ENCODE measurements at regions not wholly inside any gene's neighbourhood (a gene's known extent, or its start where the extent isn't known, plus 50 kb on each side); places are given as distances from the start of the nearest gene placed in this dataset.

DNA sequence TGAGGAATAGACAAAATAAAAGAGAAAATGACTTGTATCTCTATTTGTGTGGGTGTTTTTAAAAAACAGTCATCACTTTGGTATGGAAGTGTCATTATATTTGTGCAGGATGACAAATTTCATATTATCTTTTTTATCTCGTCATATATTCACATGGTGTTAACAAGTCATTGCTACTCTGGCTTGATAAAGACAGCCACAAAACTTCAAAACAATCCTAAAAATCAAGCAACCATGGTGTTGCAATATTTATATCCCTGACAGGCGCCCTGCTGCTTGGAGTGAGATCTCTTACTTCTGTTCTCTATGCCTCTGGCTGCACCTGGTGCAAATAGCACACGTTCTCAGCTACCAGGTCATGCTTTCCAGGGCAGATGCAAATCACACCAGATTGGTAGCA, 278.0 kb upstream of the EPHA4 start:
- TF ChIP-seq CEBPB (IDR thresholded peaks at IDR 0.05), result no peak
- TF ChIP-seq, protein P1, sequence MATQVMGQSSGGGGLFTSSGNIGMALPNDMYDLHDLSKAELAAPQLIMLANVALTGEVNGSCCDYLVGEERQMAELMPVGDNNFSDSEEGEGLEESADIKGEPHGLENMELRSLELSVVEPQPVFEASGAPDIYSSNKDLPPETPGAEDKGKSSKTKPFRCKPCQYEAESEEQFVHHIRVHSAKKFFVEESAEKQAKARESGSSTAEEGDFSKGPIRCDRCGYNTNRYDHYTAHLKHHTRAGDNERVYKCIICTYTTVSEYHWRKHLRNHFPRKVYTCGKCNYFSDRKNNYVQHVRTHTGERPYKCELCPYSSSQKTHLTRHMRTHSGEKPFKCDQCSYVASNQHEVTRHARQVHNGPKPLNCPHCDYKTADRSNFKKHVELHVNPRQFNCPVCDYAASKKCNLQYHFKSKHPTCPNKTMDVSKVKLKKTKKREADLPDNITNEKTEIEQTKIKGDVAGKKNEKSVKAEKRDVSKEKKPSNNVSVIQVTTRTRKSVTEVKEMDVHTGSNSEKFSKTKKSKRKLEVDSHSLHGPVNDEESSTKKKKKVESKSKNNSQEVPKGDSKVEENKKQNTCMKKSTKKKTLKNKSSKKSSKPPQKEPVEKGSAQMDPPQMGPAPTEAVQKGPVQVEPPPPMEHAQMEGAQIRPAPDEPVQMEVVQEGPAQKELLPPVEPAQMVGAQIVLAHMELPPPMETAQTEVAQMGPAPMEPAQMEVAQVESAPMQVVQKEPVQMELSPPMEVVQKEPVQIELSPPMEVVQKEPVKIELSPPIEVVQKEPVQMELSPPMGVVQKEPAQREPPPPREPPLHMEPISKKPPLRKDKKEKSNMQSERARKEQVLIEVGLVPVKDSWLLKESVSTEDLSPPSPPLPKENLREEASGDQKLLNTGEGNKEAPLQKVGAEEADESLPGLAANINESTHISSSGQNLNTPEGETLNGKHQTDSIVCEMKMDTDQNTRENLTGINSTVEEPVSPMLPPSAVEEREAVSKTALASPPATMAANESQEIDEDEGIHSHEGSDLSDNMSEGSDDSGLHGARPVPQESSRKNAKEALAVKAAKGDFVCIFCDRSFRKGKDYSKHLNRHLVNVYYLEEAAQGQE (IDR thresholded peaks at IDR 0.05; ENCODE audit: low read depth), result no peak
- TF ChIP-seq, protein P2, sequence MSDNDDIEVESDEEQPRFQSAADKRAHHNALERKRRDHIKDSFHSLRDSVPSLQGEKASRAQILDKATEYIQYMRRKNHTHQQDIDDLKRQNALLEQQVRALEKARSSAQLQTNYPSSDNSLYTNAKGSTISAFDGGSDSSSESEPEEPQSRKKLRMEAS (IDR thresholded peaks at IDR 0.05), result no peak
- no peak for TF ChIP-seq EP300 (IDR thresholded peaks at IDR 0.05; ENCODE audit: borderline replicate concordance)
- no peak for TF ChIP-seq ZBTB7A (IDR thresholded peaks at IDR 0.05; ENCODE audit: low read depth)
- TF ChIP-seq YY1 (IDR thresholded peaks at IDR 0.05; ENCODE audit: low read depth), result no peak
- no peak for TF ChIP-seq EGR1 (IDR thresholded peaks at IDR 0.05)
- TF ChIP-seq CREB1 (IDR thresholded peaks at IDR 0.05; ENCODE audit: low read depth), result no peak
- no peak for TF ChIP-seq NFIC (IDR thresholded peaks at IDR 0.05)

DNA sequence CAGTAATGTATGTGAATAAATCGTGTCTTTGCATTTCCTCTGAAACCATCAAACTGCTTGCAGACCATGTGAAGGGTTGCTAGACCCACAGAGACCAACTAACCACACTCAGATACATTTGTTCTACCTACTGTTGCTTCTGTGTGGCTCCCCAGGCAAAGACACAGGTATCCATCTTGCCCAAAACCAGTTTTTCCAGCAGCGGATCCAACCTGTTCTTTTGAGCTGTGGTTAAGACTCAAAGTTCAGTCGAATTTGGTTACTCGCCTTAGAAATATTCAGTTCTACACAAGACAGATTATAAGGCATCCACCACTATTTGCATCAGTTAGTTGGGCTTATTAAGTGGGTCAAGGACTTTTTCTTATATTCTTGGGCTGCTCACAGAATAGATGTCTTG, 276.2 kb upstream of the EPHA4 start:
- TF ChIP-seq FOXM1 (IDR thresholded peaks at IDR 0.05; ENCODE audit: borderline replicate concordance, low read depth) (no peak), TEAD4 (IDR thresholded peaks at IDR 0.05) (no peak)

DNA sequence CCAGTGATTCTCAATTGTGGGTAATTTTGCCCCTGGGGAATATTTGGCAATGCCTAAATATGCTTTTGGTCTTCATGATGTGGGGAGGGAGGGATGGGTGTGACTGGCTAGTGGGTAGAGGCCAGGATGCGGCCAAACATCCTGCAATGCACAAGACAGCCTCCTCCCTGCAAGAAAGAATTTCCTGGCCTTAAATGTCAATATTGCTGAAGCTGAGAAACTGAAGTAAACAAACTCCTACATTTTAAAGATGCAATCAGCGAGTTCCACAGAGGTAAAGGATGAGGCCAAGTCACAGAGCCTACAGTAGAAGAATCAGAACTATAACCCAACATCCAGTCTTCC, 272.9 kb upstream of the EPHA4 start:
- TF ChIP-seq CREB1 (IDR thresholded peaks at IDR 0.05; ENCODE audit: low read depth) (no peak), TCF12 (IDR thresholded peaks at IDR 0.05; ENCODE audit: low read depth) (no peak)

DNA sequence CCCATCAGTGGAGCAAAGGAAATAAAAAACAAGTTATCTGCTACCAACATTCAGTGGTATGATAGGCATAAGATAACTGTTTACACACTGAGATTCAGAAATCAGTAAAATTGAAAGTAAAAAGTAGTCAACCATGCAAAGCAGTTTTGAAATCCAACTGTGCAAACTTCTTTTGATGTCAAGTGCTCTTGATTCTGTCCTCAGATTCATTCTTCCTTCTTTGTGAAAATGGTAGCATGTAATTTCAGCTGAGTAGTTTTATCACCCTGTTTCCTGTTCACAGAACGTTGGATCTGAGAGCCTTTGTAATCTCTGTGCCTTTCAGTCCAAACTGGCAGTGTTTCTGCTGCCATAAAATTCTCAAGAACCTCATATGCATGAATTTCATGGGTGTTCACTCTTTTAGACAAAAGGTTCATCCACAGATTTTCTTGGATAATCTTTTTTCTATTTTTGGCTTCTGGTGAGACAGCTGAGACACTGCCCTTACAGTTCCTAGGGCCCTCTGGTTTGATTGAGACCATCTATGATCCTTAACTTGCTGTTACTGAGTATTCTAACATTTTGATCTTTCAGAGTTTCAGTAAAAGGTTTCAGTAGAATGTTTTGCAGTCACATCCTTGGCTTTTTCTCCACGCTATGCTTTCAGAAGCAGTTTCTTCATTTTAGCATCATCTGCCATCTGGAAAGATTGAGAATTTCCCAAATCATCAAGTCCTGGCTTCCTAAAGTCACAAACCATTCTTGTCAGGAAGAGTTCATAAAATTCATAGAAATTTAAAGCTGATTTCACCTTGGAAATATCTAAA, 272.3 kb upstream of the EPHA4 start:
- TF ChIP-seq CEBPB (IDR thresholded peaks at IDR 0.05) (no peak), RAD21 (IDR thresholded peaks at IDR 0.05; ENCODE audit: low read depth) (no peak), ZBTB7A (IDR thresholded peaks at IDR 0.05; ENCODE audit: low read depth) (no peak)
- TF ChIP-seq, protein P1 (IDR thresholded peaks at IDR 0.05; ENCODE audit: low read depth), result no peak
- TF ChIP-seq, protein P3, sequence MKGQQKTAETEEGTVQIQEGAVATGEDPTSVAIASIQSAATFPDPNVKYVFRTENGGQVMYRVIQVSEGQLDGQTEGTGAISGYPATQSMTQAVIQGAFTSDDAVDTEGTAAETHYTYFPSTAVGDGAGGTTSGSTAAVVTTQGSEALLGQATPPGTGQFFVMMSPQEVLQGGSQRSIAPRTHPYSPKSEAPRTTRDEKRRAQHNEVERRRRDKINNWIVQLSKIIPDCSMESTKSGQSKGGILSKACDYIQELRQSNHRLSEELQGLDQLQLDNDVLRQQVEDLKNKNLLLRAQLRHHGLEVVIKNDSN (IDR thresholded peaks at IDR 0.05), result no peak

DNA sequence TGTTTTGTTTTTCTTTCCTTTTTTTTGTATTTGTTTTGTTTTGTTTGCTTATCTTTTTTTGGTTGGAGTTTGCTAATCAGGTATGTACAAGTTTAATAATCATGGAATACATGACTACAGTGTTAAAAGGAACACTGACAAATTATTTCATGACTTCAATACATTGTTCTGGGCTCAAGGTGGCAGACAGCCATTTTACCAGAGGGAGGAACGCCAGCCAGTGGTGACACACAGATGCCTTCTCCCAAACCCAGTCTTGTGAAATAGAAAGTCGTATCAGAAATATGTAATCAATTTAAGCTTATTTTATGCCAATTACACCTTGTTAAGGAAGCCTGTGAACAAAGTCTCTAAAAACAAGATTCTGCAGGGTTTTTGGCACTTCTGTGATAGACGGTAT, 264.0 kb upstream of the EPHA4 start:
- TF ChIP-seq TAF1 (IDR thresholded peaks at IDR 0.05; ENCODE audit: low read depth) (no peak), CREB1 (IDR thresholded peaks at IDR 0.05; ENCODE audit: low read depth) (no peak), EGR1 (IDR thresholded peaks at IDR 0.05) (no peak), EP300 (IDR thresholded peaks at IDR 0.05; ENCODE audit: borderline replicate concordance) (no peak), NFIC (IDR thresholded peaks at IDR 0.05) (no peak), TEAD4 (IDR thresholded peaks at IDR 0.05) (no peak), ZBTB7A (IDR thresholded peaks at IDR 0.05; ENCODE audit: low read depth) (no peak), RAD21 (IDR thresholded peaks at IDR 0.05; ENCODE audit: low read depth) (no peak)
- TF ChIP-seq, protein P2 (IDR thresholded peaks at IDR 0.05), result no peak
- TF ChIP-seq, protein P3 (IDR thresholded peaks at IDR 0.05), result no peak

DNA sequence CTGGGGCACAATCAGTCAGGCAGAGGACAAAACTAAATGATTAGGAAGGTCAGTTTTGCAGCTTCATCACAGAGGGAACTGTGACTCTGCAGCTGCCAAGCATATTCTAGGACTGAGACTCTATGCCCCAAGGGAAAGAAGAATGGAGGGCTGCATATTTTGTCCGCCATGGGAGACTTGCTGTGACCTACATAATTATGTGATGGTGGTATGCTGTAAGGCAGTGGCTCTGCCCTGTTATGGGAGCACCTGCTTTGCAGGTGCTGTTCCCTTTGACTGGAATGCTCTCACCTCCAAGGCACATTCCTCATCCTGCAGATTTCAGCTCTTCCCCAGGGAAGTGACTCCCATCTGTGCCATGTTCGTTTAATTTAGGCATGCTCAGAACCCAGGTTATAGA, 261.9 kb upstream of the EPHA4 start:
- TF ChIP-seq YY1 (IDR thresholded peaks at IDR 0.05; ENCODE audit: low read depth), result no peak
- TF ChIP-seq TCF12 (IDR thresholded peaks at IDR 0.05; ENCODE audit: low read depth), result no peak
- TF ChIP-seq CREB1 (IDR thresholded peaks at IDR 0.05; ENCODE audit: low read depth), result no peak
- TF ChIP-seq, protein P2 (IDR thresholded peaks at IDR 0.05), result no peak
- TF ChIP-seq RAD21 (IDR thresholded peaks at IDR 0.05; ENCODE audit: low read depth), result no peak
- no peak for TF ChIP-seq ZBTB7A (IDR thresholded peaks at IDR 0.05; ENCODE audit: low read depth)
- TF ChIP-seq EP300 (IDR thresholded peaks at IDR 0.05; ENCODE audit: borderline replicate concordance), result no peak
- TF ChIP-seq, protein P3 (IDR thresholded peaks at IDR 0.05), result no peak
- no peak for TF ChIP-seq TEAD4 (IDR thresholded peaks at IDR 0.05)
- no peak for TF ChIP-seq FOXM1 (IDR thresholded peaks at IDR 0.05; ENCODE audit: borderline replicate concordance, low read depth)
- TF ChIP-seq, protein P1 (IDR thresholded peaks at IDR 0.05; ENCODE audit: low read depth), result no peak
- TF ChIP-seq EGR1 (IDR thresholded peaks at IDR 0.05), result no peak

Measured in Ishikawa (cell line).